A549 (cell line): ENCODE measurements at regions not wholly inside any gene's neighbourhood (a gene's known extent, or its start where the extent isn't known, plus 50 kb on each side); places are given as distances from the start of the nearest gene placed in this dataset.

ENCODE experiments used
- ATAC-seq, 2 experiments: fragments of 200-7000 bp in 1 of 2; fragments of >200 bp in 1 of 2; cut with Nextera tagmentation in 1 of 2; cut with Tn5 transposase in 1 of 2; 3 replicates each; pipeline versions ENCODE4 v1.8.0 to v1.9.1; 2018 to 2020; ENCODE audit warnings: mild to moderate bottlenecking in 1 of 2, moderate library complexity in 1 of 2
- CTCF ChIA-PET: fragments of 300-600 bp; sonication (Branson Sonifier 250); formaldehyde crosslinking; extraction: SDS; loops from one replicate; lab custom pipeline; 2021; ENCODE audit warnings: antibody characterized with exemption, inconsistent platforms; lab: Yijun Ruan, JAX
- POLR2A ChIA-PET: fragments of 350-600 bp; formaldehyde crosslinking; extraction: SDS; loops from one replicate; lab custom pipeline; 2021; ENCODE audit warnings: antibody characterized with exemption, inconsistent platforms; lab: Yijun Ruan, JAX
- DNase-seq, 2 experiments: peaks; one replicate each; pipeline versions ENCODE4 v3.0.0 to v3.0.0-alpha.2; 2011 to 2016; ENCODE audit warnings: low read depth in 1 of 2, low spot score in 1 of 2
- FAIRE-seq: peaks from 2 replicates; lab custom pipeline; 2011; peaks lifted over from hg19 to GRCh38; lab: Jason Lieb, UNC
- H3K27ac ChIP-seq, 2 experiments: fragments of >200 bp; sonication (Bioruptor Twin); formaldehyde crosslinking; 3 replicates each; pipeline ENCODE4 v1.5.1; 2016 to 2017
- H3K4me1 ChIP-seq: fragments of >200 bp; sonication (Bioruptor Twin); formaldehyde crosslinking; 3 replicates; pipeline ENCODE4 v1.6.1; 2016
- H3K4me2 ChIP-seq: fragments of >200 bp; sonication (Bioruptor Twin); formaldehyde crosslinking; 3 replicates; pipeline ENCODE4 v1.6.1; 2016
- H3K4me3 ChIP-seq: fragments of >200 bp; sonication (Bioruptor Twin); formaldehyde crosslinking; 3 replicates; pipeline ENCODE4 v1.5.1; 2016
- H3K9me3 ChIP-seq: fragments of >200 bp; sonication (Bioruptor Twin); formaldehyde crosslinking; 3 replicates; pipeline ENCODE4 v1.6.1; 2016
- BHLHE40 ChIP-seq: IDR thresholded peaks from 2 replicates; pipeline ENCODE4 v1.6.1; 2012; ENCODE audit warnings: low read depth, low read length, inconsistent platforms
- CBX2 ChIP-seq: fragments of 200-600 bp; sonication (generic); IDR thresholded peaks from 2 replicates; pipeline ENCODE4 v1.6.1; 2016; ENCODE audit warnings: low read depth, mild to moderate bottlenecking, borderline replicate concordance
- CHD2 ChIP-seq: fragments of 150-350 bp; IDR thresholded peaks from 2 replicates; pipeline ENCODE4 v1.6.1; 2014; ENCODE audit warnings: low read length; ENCODE audit not compliant: partially characterized antibody
- FOSB ChIP-seq: fragments of 250-450 bp; sonication (Bioruptor Pico); IDR thresholded peaks from 2 replicates; pipeline ENCODE4 v1.5.0; 2020; ENCODE audit warnings: mild to moderate bottlenecking, moderate library complexity
- FOXS1 ChIP-seq: fragments of 250-450 bp; sonication (Bioruptor Pico); IDR thresholded peaks from 2 replicates; pipeline ENCODE4 v1.5.0; 2020; ENCODE audit warnings: mild to moderate bottlenecking, moderate library complexity
- HDAC2 ChIP-seq: fragments of 200-600 bp; sonication (generic); IDR thresholded peaks from 2 replicates; pipeline ENCODE4 v1.6.1; 2016
- HEYL ChIP-seq: fragments of 250-450 bp; sonication (Bioruptor Pico); IDR thresholded peaks from 2 replicates; pipeline ENCODE4 v1.8.0; 2021; ENCODE audit warnings: mild to moderate bottlenecking, moderate library complexity
- HOXB13 ChIP-seq: fragments of 250-450 bp; sonication (Bioruptor Pico); IDR thresholded peaks from 2 replicates; pipeline ENCODE4 v1.5.0; 2020; ENCODE audit warnings: low read depth, mild to moderate bottlenecking, moderate library complexity
- HOXB5 ChIP-seq: fragments of 250-450 bp; sonication (Bioruptor Pico); IDR thresholded peaks from 2 replicates; pipeline ENCODE4 v1.5.0; 2020; ENCODE audit warnings: mild to moderate bottlenecking, moderate library complexity
- JUNB ChIP-seq: fragments of >200 bp; sonication (Bioruptor Twin); formaldehyde crosslinking; IDR thresholded peaks from 2 replicates; pipeline ENCODE4 v1.6.1; 2016
- KDM1A ChIP-seq: fragments of 200-600 bp; sonication (generic); IDR thresholded peaks from 2 replicates; pipeline ENCODE4 v1.6.1; 2016; ENCODE audit warnings: low read depth, mild to moderate bottlenecking
- MAFK ChIP-seq: fragments of 450-650 bp; IDR thresholded peaks from 2 replicates; pipeline ENCODE4 v1.6.1; 2014; ENCODE audit not compliant: partially characterized antibody
- MAZ ChIP-seq: fragments of 150-350 bp; IDR thresholded peaks from 2 replicates; pipeline ENCODE4 v1.6.1; 2014; ENCODE audit warnings: antibody characterized with exemption, low read depth, low read length, borderline replicate concordance
- MYC ChIP-seq: IDR thresholded peaks from 2 replicates; pipeline ENCODE4 v1.6.1; 2012; ENCODE audit warnings: mild to moderate bottlenecking, inconsistent platforms, low read length, improper control_type of control experiment, borderline replicate concordance
- POLR2AphosphoS2 ChIP-seq: conservative IDR thresholded peaks from 2 replicates; pipeline ENCODE4 v1.6.1; 2012; ENCODE audit warnings: low read length, improper control_type of control experiment, inconsistent platforms
- RAD21 ChIP-seq, 2 experiments: fragments of >200 bp in 1 of 2; sonication (Bioruptor Twin) in 1 of 2; formaldehyde crosslinking in 1 of 2; IDR thresholded peaks in 1 of 2; conservative IDR thresholded peaks in 1 of 2; 2 replicates in 1 of 2; 3 replicates in 1 of 2; pipeline ENCODE4 v1.6.1; 2012 to 2018; ENCODE audit warnings: inconsistent platforms in 1 of 2
- RNF2 ChIP-seq: fragments of 200-600 bp; sonication (generic); IDR thresholded peaks from 2 replicates; pipeline ENCODE4 v1.6.1; 2016; ENCODE audit warnings: low read depth, mild to moderate bottlenecking, antibody characterized with exemption, moderate library complexity, borderline replicate concordance
- SMC3 ChIP-seq: fragments of >200 bp; sonication (Bioruptor Twin); formaldehyde crosslinking; IDR thresholded peaks from 3 replicates; pipeline ENCODE4 v1.6.1; 2018; ENCODE audit warnings: inconsistent platforms
- SREBF2 ChIP-seq: fragments of 450-650 bp; IDR thresholded peaks from 2 replicates; pipeline ENCODE4 v1.6.1; 2014; ENCODE audit warnings: mild to moderate bottlenecking, moderate library complexity
- TFCP2L1 ChIP-seq: fragments of 250-450 bp; sonication (Bioruptor Pico); IDR thresholded peaks from 2 replicates; pipeline ENCODE4 v1.5.0; 2021; ENCODE audit warnings: mild to moderate bottlenecking
- TP53 ChIP-seq: fragments of 250-450 bp; sonication (Bioruptor Pico); IDR thresholded peaks from 2 replicates; pipeline ENCODE4 v1.5.0; 2021; ENCODE audit warnings: mild to moderate bottlenecking, moderate library complexity
- ZC3H11A ChIP-seq: fragments of 450-650 bp; IDR thresholded peaks from 2 replicates; pipeline ENCODE4 v1.6.1; 2014; ENCODE audit warnings: antibody characterized with exemption, mild to moderate bottlenecking
- ZNF302 ChIP-seq: fragments of 250-450 bp; sonication (Bioruptor Pico); IDR thresholded peaks from 2 replicates; pipeline ENCODE4 v1.9.0; 2021; ENCODE audit warnings: inconsistent platforms, mild to moderate bottlenecking, moderate library complexity
- WGBS: methylation state at CpG from one replicate; pipeline ENCODE4 v1.1.6; 2017; ENCODE audit errors: missing lambda C conversion rate; 5-methylcytosine and 5-hydroxymethylcytosine counted together
- TF ChIP-seq, protein P1 (sequence below): IDR thresholded peaks from 2 replicates; pipeline ENCODE4 v1.6.1; 2012
- TF ChIP-seq, protein P2 (sequence below): fragments of >200 bp; sonication (Bioruptor Twin); formaldehyde crosslinking; IDR thresholded peaks from 3 replicates; pipeline ENCODE4 v1.6.1; 2016
- TF ChIP-seq, protein P3 (sequence below): fragments of 250-450 bp; sonication (Bioruptor Pico); IDR thresholded peaks from 2 replicates; pipeline ENCODE4 v1.5.0; 2020; ENCODE audit warnings: low read depth, mild to moderate bottlenecking, moderate library complexity
- TF ChIP-seq, protein P4 (sequence below): fragments of 450-650 bp; IDR thresholded peaks from 2 replicates; pipeline ENCODE4 v1.6.1; 2014; ENCODE audit warnings: antibody characterized with exemption

DNA sequence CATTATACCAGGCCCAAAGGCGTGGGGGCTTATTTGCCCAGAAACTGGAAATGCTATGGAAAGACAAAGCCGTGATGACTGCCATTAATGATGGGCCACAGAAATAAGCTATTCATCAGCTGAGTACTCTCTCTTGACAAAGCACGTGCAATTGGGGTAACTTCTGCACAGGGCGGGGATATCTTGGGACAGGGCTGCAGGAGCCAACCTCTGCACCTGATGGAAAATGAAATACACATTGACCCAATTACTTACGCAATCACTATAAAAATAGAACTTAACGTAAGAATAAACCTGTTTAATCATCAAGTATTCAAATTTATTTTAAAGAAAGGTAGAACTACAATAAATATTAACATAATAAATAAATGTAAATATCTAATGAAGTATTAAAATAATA is 180.1 kb upstream of the NTF3 start:
- no peak for ATAC-seq
- H3K9me3 ChIP-seq: no peaks in the 10 kb centered on the region
- 15% methylated on average over 6 of the region's 6 CpGs for WGBS
- no peak for FAIRE-seq
- no peak overlapping the region for H3K27ac ChIP-seq
- TF ChIP-seq JUNB: no peak
- no peak for TF ChIP-seq HDAC2
- no peak for TF ChIP-seq TFCP2L1 (CRISPR knock-in tag)
- TF ChIP-seq SMC3: no peak
- no peak for TF ChIP-seq FOSB (CRISPR knock-in tag)
- no peak for TF ChIP-seq HOXB5 (CRISPR knock-in tag)
- no peak for TF ChIP-seq ZNF302
- no peak for TF ChIP-seq POLR2AphosphoS2
- no peak for TF ChIP-seq CBX2
- TF ChIP-seq MAFK: no peak
- no peak for TF ChIP-seq SREBF2
- no peak for TF ChIP-seq FOXS1
- TF ChIP-seq MAZ: no peak
- TF ChIP-seq BHLHE40: no peak
- no peak for TF ChIP-seq MYC
- TF ChIP-seq, protein P1, sequence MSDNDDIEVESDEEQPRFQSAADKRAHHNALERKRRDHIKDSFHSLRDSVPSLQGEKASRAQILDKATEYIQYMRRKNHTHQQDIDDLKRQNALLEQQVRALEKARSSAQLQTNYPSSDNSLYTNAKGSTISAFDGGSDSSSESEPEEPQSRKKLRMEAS: no peak
- H3K4me2 ChIP-seq: no peak overlapping the region
- H3K4me3 ChIP-seq: no peak overlapping the region
- ChIA-PET CTCF (no interaction called here), POLR2A (no interaction called here)
- no peaks in the 10 kb centered on the region for H3K4me1 ChIP-seq
- no peak for DNase-seq

DNA sequence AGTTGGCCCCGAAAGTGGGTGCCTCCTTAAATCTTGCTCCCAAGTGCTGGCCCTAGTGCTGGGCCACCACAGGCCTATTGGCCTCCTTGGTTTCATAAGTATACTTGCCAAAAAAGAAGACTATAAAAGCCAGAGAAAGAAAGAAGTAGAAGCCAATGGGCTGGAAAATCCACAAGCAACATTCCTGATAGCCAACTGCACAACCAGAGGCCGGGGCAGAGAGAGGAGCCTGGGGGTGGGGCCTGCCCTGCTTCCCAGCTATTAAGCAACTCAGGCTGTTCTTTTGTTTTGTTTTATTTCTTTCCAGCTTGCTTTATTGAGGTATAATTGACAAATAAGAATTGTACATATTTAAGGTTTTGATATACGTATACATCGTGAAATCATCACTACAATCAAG is 177.2 kb upstream of the NTF3 start:
- H3K4me3 ChIP-seq: no peak overlapping the region
- no peaks in the 10 kb centered on the region for H3K4me1 ChIP-seq
- no peak overlapping the region for H3K27ac ChIP-seq
- H3K9me3 ChIP-seq: no peaks in the 10 kb centered on the region
- H3K4me2 ChIP-seq: no peak overlapping the region
- POLR2A ChIA-PET: no interaction called here
- FAIRE-seq: no peak
- no peak for DNase-seq
- 2% methylated on average over 4 of the region's 4 CpGs for WGBS
- ATAC-seq: no peak
- CTCF ChIA-PET: no interaction called here
- TF ChIP-seq BHLHE40 (no peak), HDAC2 (no peak), HEYL (no peak), SREBF2 (no peak), KDM1A (no peak), RNF2 (no peak), HOXB13 (CRISPR knock-in tag) (no peak)
- TF ChIP-seq, protein P2, sequence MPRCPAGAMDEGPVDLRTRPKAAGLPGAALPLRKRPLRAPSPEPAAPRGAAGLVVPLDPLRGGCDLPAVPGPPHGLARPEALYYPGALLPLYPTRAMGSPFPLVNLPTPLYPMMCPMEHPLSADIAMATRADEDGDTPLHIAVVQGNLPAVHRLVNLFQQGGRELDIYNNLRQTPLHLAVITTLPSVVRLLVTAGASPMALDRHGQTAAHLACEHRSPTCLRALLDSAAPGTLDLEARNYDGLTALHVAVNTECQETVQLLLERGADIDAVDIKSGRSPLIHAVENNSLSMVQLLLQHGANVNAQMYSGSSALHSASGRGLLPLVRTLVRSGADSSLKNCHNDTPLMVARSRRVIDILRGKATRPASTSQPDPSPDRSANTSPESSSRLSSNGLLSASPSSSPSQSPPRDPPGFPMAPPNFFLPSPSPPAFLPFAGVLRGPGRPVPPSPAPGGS: no peak
- TF ChIP-seq, protein P3, sequence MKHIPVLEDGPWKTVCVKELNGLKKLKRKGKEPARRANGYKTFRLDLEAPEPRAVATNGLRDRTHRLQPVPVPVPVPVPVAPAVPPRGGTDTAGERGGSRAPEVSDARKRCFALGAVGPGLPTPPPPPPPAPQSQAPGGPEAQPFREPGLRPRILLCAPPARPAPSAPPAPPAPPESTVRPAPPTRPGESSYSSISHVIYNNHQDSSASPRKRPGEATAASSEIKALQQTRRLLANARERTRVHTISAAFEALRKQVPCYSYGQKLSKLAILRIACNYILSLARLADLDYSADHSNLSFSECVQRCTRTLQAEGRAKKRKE (CRISPR knock-in tag): no peak
- TF ChIP-seq, protein P4, sequence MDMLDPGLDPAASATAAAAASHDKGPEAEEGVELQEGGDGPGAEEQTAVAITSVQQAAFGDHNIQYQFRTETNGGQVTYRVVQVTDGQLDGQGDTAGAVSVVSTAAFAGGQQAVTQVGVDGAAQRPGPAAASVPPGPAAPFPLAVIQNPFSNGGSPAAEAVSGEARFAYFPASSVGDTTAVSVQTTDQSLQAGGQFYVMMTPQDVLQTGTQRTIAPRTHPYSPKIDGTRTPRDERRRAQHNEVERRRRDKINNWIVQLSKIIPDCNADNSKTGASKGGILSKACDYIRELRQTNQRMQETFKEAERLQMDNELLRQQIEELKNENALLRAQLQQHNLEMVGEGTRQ: no peak

DNA sequence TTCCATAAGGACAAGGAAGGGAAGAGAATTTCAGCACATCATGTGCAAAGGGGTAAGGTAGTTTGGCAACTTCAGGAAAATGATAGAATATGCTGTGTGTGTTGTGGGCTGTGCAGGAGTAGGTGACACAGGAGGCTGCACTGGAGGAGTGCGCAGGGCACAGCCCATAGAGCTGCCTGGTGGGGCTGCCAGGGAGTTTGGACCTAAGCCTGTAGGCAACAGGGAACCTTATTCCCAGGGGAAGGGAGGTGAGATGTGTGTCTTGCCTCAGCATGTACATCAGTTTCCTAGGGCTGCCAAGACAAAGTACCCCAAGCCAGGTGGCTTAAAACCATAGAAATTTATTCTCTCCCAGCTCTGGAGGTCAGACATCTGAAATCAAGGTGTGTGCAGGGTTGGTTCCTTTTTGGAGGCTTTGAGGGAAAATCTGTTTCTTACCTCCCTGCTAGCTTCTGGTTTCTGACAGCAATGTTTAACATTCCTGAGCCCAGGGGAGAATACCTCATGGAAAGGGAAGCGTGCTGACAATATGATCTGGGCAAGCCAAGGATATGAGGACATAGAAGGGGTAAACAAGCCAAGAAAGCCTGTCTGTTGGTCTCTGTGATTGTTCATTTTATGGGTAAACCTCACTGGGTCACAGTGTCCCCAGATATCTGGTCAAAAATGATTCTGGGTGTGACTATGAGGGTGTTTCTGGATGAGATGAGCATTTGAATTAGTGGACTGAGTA is 174.0 kb upstream of the NTF3 start:
- ATAC-seq: no peak
- ChIA-PET CTCF (interaction anchor here (0.6 kb wide), 1 partner anchor 670 kb away, joined by 3 read pairs; no protein-coding TSS in a partner anchor), POLR2A (no interaction called here)
- no peaks in the 10 kb centered on the region for H3K4me1 ChIP-seq
- H3K4me3 ChIP-seq: no peak overlapping the region
- H3K27ac ChIP-seq: no peak overlapping the region
- no peak overlapping the region for H3K4me2 ChIP-seq
- no peak for TF ChIP-seq RAD21 (conservative IDR thresholded peaks at IDR 0.05 in 1 of 2, IDR thresholded peaks at IDR 0.05 in 1 of 2)
- TF ChIP-seq TP53 (CRISPR knock-in tag): no peak
- no peak for TF ChIP-seq RNF2
- no peak for TF ChIP-seq ZC3H11A
- no peak for TF ChIP-seq CHD2
- no peak for TF ChIP-seq MAZ
- TF ChIP-seq HDAC2: no peak
- TF ChIP-seq, all 56 proteins: peak for 0
- FAIRE-seq (no peak), DNase-seq (no peak)
- H3K9me3 ChIP-seq: no peaks in the 10 kb centered on the region
- 11% methylated on average over 2 of the region's 2 CpGs for WGBS
